OCI-LY3 (cell line): ENCODE measurements at regions not wholly inside any gene's neighbourhood (a gene's known extent, or its start where the extent isn't known, plus 50 kb on each side); places are given as distances from the start of the nearest gene placed in this dataset.
"Not testable (repeated sequence)": the region's sequence is repeated elsewhere in the genome, so short reads cannot be mapped to it uniquely, and the experiment has no call there.

ENCODE experiments used
- H2AFZ ChIP-seq: fragments of 200-600, 300-600 bp; shearing (Covaris generic); 2 replicates; pipeline ENCODE4 v1.6.0; 2014; ENCODE audit warnings: antibody characterized with exemption, low read depth, low read length
- H3K27ac ChIP-seq: fragments of 200-600, 300-600 bp; sonication (generic); 2 replicates; pipeline ENCODE4 v1.5.1; 2014; ENCODE audit warnings: mild to moderate bottlenecking, low read length, moderate library complexity, mixed read lengths
- H3K27me3 ChIP-seq: fragments of 200-600, 300-600 bp; sonication (generic); 2 replicates; pipeline ENCODE4 v1.6.1; 2014; ENCODE audit warnings: low read depth, low read length, mixed read lengths
- H3K36me3 ChIP-seq: fragments of 200-600, 300-600 bp; sonication (generic); replicated peaks from 2 replicates; pipeline ENCODE3; 2014; ENCODE audit warnings: low read depth, low read length, mixed read lengths
- H3K4me1 ChIP-seq: fragments of 300-600, 200-600 bp; sonication (generic); 2 replicates; pipeline ENCODE4 v1.6.1; 2014; ENCODE audit warnings: low read length, mixed read lengths
- H3K4me2 ChIP-seq: fragments of 200-600, 300-600 bp; sonication (generic); 2 replicates; pipeline ENCODE4 v1.6.1; 2014; ENCODE audit warnings: low read length, mixed read lengths
- H3K4me3 ChIP-seq: fragments of 300-600, 200-600 bp; sonication (generic); 2 replicates; pipeline ENCODE4 v1.5.1; 2014; ENCODE audit warnings: antibody characterized with exemption, mild to moderate bottlenecking, low read length, moderate library complexity
- H3K79me2 ChIP-seq: fragments of 300-600, 200-600 bp; shearing (Covaris generic); 2 replicates; pipeline ENCODE4 v1.6.1; 2014; ENCODE audit warnings: mild to moderate bottlenecking, low read length, mixed read lengths
- H3K9ac ChIP-seq: fragments of 300-600, 200-600 bp; shearing (Covaris generic); 2 replicates; pipeline ENCODE4 v1.6.0; 2014; ENCODE audit warnings: mild to moderate bottlenecking, low read length, moderate library complexity
- H3K9me3 ChIP-seq: fragments of 200-600, 300-600 bp; shearing (Covaris generic); 2 replicates; pipeline ENCODE4 v1.6.1; 2014; ENCODE audit warnings: low read length, mixed read lengths; ENCODE audit not compliant: insufficient read depth
- H4K20me1 ChIP-seq: fragments of 200-600, 300-600 bp; sonication (generic); 2 replicates; pipeline ENCODE4 v1.6.1; 2016; ENCODE audit warnings: low read length, mixed read lengths; ENCODE audit not compliant: insufficient read depth
- EZH2phosphoT487 ChIP-seq: fragments of 200-600 bp; shearing (Covaris generic); IDR thresholded peaks from 2 replicates; pipeline ENCODE4 v1.6.1; 2018; ENCODE audit warnings: antibody characterized with exemption, mixed run types, low read depth
- TF ChIP-seq, protein P1 (sequence below): fragments of 200-600, 300-600 bp; sonication (generic); IDR thresholded peaks from 2 replicates; pipeline ENCODE4 v1.5.1; 2014; ENCODE audit warnings: antibody characterized with exemption, low read length, low read depth

DNA sequence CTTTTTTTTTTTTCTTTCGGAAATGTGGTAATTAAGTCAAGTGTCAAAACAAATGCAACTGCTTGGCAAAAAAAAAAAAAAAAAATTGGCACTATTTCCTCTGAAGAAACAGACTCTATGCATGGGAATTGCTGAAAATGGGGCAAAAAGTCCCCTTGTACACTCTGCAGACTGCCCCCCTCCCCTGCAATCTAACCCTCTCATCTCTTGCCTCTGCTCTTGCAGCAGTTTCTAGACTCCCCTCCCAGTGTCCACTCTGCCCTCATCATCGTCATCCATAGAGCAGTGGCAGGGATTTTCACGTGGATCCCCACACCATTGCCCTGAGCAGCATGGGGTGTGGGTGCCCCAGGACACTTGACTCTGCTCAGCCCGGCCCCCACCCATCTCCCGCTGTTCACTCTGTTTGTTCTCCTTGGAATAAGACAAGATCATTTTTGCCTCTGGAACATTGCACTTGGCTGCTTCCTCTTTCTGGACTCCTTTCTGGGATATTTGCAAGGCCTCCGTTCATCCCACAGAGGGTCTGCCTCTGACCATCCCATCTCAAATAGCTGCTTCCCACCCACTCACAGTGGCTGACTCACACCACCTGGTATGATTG lies 213.9 kb downstream of the ACKR3 start:
- H3K9ac ChIP-seq = no peak overlapping the region
- H4K20me1 ChIP-seq = no peaks in the 10 kb centered on the region
- no peaks in the 10 kb centered on the region for H3K9me3 ChIP-seq
- H3K4me2 ChIP-seq = no peak overlapping the region
- no peaks in the 10 kb centered on the region for H3K36me3 ChIP-seq
- no peak for TF ChIP-seq EZH2phosphoT487
- TF ChIP-seq, protein P1, sequence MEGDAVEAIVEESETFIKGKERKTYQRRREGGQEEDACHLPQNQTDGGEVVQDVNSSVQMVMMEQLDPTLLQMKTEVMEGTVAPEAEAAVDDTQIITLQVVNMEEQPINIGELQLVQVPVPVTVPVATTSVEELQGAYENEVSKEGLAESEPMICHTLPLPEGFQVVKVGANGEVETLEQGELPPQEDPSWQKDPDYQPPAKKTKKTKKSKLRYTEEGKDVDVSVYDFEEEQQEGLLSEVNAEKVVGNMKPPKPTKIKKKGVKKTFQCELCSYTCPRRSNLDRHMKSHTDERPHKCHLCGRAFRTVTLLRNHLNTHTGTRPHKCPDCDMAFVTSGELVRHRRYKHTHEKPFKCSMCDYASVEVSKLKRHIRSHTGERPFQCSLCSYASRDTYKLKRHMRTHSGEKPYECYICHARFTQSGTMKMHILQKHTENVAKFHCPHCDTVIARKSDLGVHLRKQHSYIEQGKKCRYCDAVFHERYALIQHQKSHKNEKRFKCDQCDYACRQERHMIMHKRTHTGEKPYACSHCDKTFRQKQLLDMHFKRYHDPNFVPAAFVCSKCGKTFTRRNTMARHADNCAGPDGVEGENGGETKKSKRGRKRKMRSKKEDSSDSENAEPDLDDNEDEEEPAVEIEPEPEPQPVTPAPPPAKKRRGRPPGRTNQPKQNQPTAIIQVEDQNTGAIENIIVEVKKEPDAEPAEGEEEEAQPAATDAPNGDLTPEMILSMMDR = no peak
- H3K79me2 ChIP-seq = no peaks in the 10 kb centered on the region
- H3K4me3 ChIP-seq = no peak overlapping the region
- H2AFZ ChIP-seq = no peak overlapping the region
- H3K27ac ChIP-seq = no peak overlapping the region
- no peaks in the 10 kb centered on the region for H3K4me1 ChIP-seq
- no peaks in the 10 kb centered on the region for H3K27me3 ChIP-seq

GRCh38 chr2:236785611-236786057 lies 216.0 kb downstream of the ACKR3 start:
- Histone ChIP-seq H3K79me2 (no peaks in the 10 kb centered on the region), H3K4me1 (no peaks in the 10 kb centered on the region), H2AFZ (no peak overlapping the region), H3K27ac (no peak overlapping the region), H3K27me3 (peaks cover 4% of the 10 kb centered on the region; the same call in 1 of the 2 replicates), H3K9ac (no peak overlapping the region), H3K36me3 (no peaks in the 10 kb centered on the region), H3K9me3 (no peaks in the 10 kb centered on the region), H3K4me3 (no peak overlapping the region), H3K4me2 (no peak overlapping the region), H4K20me1 (no peaks in the 10 kb centered on the region)
- TF ChIP-seq EZH2phosphoT487 = no peak
- TF ChIP-seq, protein P1 = no peak

DNA sequence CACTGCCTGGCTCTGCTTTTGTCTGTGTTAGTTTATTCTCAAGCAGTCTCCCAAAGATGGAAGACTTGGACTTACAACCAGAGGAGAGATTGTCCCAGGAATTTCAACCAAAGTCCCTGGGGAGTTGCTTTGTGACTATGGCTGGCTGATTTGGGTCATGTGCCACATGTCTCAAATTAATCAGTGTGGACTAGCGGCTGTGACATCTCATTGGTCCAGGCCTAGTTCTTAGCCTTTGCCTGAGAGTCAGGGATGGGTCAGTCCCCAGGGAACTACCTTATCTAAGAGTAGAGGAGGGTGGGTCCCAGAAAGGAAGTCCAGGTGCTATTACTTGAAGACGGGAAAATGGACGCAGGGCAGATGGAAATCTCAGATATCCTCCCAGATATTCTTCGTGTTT lies 217.1 kb downstream of the ACKR3 start:
- Histone ChIP-seq H3K27ac (no peak overlapping the region), H3K9ac (no peak overlapping the region), H3K9me3 (no peaks in the 10 kb centered on the region), H3K4me1 (no peaks in the 10 kb centered on the region), H3K4me2 (no peak overlapping the region), H2AFZ (no peak overlapping the region), H3K36me3 (no peaks in the 10 kb centered on the region), H4K20me1 (no peaks in the 10 kb centered on the region), H3K79me2 (no peaks in the 10 kb centered on the region), H3K27me3 (peaks cover 4% of the 10 kb centered on the region; the same call in 1 of the 2 replicates), H3K4me3 (no peak overlapping the region)
- TF ChIP-seq EZH2phosphoT487 = no peak
- TF ChIP-seq, protein P1 = no peak

DNA sequence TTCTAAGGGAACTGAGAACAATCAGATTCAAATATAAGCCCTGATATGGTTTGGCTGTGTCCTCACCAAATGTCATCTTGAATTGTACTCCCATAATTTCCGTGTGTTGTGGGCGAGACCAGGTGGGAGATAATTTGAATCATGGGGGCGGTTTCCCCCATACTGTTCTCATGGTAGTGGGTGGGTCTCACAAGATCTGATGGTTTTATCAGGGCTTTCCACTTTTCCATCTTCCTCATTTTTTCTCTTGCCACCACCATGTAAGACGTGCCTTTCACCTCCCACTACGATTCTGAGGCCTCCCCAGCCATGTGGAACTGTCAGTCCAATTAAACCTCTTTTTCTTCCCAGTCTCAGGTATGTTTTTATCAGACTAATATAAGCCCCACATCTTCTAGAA lies 217.8 kb downstream of the ACKR3 start:
- not testable (repeated sequence) for H3K79me2 ChIP-seq, H3K4me2 ChIP-seq, H3K9me3 ChIP-seq, H3K9ac ChIP-seq, H3K27me3 ChIP-seq, H3K4me1 ChIP-seq, H3K27ac ChIP-seq, H3K36me3 ChIP-seq, H3K4me3 ChIP-seq, H4K20me1 ChIP-seq, H2AFZ ChIP-seq
